OCI-M1 (cell line): ENCODE measurements at regions not wholly inside any gene's neighbourhood (a gene's known extent, or its start where the extent isn't known, plus 50 kb on each side); places are given as distances from the start of the nearest gene placed in this dataset.

ENCODE experiments used
- DNase-seq: peaks from one replicate; lab custom pipeline; 2025; lab: John Stamatoyannopoulos, UW

DNA sequence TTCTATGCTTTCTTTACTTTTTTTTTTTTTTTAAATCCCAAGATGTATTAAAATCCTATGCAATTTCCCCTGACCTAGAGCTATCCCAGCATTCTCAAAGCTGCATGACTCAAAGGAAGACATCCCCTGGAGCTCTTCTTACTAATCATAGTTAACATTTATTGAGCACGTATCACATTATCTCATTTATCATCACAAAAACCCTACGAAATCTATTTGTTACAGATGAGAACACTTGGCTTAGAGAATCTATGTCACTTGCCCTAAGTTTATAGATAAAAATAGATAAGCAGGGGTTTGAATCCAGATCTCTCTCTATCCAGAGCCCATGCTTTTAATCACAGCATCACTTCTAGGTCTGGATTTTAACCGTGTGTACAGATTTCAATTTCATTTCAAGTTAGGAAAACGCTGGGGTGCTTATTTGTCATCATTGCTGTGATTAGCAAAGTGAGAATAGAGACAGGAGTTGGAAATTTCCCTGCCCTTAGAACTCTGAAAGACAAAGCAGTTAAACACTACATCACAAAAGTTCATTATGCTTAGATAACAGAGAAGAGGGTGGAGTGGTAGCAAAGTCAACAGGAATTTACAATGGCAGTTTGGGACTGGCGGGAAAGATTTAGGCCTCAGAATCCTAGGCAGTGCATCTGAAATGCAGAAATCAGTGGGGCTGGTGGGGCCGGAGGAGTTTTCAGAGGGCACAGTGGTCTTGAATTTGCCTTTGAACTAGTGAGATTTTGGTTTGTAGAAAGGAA, 177.7 kb upstream of the FRMD6 start:
- no peak for DNase-seq

DNA sequence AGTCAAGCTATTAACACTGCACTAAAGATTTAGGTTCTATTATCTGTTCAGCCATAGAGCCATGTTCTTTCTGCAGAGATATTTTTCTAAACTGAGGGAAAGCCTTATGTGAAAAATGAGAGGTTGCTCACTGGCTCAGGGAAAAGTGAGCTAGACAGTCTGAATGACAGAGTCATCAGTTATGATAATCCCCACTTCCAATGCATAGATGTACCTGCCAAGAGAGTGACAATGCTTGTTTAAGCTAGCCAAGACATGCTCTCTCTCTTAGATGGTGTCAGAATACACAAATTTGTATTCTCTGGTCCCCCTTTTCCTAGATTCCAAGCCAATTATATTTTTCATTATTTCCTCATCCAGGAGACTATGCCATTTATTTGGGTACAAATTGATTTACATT, 176.9 kb upstream of the FRMD6 start:
- no peak for DNase-seq

DNA sequence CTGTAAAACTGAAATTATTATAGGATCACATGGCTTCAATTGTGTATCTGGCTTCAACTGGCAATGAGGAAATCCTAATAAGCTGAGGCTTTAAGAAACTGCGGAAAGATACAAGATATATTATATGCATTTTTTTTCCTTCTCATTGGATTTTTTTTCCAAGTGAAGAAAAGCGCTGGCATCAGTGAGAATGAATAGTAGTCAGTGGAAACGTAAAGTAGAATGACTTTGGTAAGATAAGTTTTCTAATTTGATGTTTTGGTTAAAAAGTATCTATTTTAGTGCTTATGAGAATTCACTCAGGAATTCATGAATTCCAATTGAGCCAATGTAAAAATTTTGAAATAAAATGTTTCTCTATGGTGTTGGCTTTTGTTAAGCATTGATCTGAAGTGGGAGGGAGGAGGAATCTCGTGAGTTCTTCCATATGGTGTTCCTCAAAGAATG, 173.5 kb upstream of the FRMD6 start:
- no peak for DNase-seq

DNA sequence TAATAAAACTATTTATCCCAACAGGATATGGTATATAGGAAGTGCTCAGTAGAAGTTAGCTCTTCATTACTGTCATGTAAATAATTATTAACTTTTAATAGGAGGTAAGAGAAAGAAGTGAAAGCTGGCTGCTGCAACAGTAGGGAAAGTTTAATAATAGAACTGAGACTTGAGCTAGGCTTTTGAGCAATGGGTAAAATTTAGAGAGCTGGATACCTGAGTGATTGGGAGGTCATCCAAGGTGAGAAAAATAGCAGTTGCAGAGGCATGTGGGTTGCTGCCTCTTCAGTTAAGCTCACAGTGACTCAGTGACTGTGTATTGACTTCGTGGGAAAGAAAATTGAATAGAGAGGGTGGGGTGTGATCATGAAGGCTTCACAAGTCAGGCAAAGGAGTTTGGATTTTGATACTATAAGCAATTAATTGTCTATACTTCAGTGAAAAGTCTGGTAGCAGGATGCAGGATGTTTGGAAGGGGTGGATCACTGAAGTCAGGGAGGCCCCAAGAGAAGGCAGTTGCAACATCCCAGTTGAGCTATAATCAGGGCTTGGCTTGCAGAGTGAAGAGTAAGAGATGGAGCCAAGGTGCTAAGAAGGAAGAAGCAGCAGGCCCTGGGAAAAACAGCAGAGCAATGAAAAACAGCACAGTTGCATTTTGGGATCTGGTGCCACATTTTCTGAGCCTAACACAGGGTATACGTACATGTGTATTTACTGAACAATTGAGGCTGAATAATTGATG, 172.0 kb upstream of the FRMD6 start:
- no peak for DNase-seq

DNA sequence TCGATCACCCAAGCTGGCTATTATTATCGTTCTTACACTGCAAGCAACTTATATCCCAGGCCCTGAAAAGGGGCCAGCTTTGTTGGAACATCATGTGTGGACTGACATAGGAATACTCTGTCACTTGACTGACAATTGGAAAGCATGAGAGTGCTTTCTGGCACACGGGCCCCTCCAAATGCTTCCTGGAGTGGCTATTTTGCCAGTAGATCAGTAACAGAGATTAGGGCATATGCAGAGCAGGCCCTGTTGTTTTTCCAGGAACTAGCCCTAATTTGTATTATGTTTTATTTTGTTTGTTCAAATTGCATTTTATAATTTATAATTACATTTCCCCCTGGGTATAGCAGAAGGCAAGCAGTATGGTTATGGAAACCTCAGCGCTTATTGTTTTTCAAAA, 170.1 kb upstream of the FRMD6 start:
- DNase-seq, result no peak

DNA sequence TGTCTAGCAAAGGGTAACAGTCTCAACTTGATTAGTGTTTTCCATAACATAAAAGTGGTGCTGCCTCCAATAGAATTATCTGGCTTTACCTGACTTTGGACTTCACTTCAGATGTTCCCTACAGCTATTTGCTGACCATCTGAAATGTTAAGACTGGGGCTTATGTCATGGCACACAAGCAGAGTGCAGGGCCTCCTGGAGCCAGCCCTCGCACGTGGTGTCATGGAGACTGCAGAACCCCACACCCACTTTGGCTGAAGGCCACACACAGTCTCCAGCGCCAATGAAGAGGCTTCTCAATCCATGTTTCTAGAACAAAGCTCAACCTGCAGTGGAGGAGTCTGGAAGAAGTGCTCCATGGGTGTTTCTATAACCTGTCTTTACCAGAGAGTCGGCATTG, 169.6 kb upstream of the FRMD6 start:
- DNase-seq, result no peak

DNA sequence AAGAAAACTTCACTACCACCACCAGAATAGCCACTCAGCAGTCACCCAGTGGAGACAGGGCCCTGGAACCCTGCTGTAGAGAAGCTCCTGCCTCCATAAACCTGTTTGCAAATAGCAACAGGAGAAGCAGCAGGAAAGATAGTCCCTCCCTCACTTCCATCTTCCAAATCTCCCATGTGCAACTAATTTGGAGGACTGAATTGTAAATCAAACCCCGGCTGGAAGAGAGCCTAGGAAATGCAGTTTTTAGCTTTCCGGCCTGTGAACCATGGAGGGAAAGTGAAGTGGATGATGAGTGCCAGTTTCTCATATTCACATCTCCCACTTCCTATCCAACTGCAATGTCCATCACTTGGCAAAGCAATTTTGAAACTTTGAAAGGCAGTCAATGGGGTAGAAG, 167.2 kb upstream of the FRMD6 start:
- no peak for DNase-seq

DNA sequence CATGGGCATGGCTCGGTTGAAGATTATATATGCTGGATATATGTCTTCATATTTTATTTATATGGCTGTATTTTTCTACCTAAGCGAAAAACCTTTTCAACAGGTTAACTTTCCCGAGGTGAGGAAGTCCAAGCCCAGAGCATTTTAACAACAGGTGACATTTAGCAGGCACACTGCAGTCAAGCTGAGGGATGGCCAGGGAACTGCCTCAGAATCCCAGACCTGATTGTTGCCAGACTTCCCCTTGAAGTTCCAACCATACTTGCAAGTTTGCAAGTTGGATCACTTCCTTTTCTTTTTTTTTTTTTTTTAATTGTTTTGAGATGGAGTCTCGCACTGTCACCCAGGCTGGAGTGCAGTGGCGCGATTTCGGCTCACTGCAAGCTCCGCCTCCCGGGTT, 166.0 kb upstream of the FRMD6 start:
- DNase-seq, result no peak

DNA sequence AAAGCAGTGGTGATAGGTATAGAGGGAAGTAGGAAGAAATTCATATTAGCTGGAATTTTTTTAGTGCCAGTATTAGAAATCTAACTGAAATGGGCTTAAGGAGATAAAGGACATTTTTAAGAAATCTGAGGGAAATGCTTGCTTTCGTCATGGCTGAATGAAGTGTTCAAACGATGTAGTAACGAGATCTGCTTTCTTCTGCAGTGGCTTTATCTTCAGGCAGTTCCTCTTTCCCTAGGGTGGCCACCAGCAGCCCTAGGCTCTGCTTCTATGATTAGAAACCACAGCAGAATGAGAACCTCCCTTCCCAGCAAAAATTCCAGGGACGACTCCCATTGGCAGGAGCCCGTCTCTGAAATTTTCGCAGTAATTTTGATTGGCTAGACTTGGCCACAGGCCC, 163.9 kb upstream of the FRMD6 start:
- DNase-seq, result peak; percentile 56

DNA sequence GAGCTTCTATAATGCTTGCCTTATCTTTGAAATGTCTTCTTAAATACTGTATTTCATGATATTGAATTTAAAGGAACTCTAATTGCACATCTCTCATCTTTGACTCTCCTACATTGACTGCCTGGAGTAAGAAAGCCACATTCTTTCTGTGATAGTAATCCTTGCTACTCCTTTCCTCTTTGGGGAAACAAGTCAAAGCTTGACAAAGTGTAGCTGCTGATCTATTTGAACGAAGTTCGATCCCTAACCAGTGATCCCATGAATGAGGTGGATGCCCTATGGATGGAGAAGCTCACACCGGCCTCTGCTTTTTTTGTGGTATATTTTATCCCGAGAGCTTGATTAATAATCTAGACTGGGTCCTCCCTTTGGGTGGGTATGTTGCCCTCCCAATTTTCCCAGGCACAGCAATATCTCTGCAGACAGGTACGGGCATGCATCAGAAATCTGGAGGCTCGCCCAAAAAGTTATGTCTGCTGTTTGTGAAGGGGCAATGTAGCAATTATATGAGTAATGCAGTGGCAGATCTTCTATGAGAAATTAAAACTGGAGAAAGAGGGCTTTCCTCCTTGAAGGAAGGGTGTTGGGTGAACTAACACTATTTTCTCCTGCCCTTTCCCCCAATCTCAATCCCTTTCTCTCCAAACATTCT, 163.0 kb upstream of the FRMD6 start:
- no peak for DNase-seq

DNA sequence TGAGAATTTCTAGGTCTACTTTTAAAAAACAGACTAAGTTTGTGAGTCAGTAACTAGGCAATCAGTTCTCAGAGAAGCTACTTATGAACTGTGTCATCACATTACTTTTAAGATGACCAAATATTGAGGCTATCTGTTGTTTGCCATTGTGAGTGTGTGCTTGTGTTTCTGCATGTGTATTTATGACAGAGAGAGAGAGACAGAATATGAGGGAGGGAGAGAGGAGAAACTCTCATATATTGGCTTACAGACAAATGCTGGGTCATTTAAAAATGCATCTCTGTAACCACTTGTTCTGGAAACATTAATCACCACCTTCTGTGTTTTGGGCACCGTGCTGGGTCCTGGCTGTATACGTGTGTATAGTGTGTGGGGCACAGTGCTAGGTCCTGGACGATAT, 161.5 kb upstream of the FRMD6 start:
- DNase-seq, result no peak

DNA sequence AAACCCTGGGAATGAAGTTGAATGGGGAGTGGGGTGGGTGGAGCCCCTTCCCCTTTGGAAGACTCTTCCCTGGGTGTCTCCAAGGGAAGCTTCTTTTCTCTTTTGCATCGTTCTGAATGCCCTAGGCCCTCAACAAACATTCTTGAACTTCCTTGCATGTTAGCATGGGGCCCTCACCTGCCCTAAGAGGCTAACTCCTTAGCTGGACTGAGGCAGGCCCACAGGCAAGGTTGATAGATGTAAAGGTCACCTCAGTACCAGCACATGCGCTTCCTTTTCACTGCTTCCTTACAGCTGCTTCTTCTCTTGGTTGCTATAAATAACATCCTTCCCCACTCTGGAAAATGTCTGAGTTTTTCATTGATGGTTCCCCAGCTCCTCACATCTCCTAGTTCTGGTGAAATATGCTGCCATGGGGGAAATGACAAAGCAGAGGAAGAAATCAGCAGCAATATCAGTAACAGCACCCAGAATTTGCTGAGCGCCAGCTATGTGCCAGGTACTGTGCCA, 160.6 kb upstream of the FRMD6 start:
- DNase-seq, result no peak

DNA sequence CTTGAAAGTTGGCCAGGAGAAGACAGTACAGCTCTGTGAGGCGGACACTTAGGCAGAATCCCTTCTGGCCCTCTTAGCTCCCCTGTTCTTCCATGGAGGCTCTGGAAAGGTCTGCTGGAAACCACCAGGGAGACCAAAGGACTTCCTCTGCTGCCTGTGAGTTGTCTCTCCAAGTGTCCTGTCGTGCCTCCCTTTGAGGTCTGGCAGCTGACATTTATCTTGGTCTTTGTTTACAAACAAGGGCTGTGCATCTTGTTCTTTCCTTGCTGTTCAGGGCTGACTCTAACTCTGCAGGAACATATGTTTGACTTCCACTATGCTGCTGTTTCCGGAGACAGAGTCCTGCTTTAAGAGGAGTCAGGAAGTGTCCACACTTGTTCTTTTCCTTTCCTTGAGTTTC, 159.9 kb upstream of the FRMD6 start:
- no peak for DNase-seq

DNA sequence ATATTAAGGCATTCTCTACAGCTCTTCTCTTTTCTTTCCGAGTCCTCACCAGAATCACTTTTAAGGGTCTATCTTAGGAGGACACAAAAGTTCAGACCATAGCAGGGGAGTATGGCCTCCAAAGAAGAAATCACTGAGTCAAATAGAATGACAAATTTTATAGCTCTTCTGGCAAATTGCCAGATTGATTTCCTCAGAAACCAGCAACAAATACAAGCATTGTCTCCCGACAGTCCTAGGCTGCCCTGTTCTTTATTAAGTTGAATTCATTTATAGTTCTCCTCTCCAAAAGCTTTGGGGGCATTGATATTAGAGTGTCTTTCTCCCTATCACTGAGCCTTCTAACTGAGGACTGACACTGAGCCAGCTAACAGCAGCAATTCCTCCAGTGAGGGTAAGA, 156.4 kb upstream of the FRMD6 start:
- no peak for DNase-seq

DNA sequence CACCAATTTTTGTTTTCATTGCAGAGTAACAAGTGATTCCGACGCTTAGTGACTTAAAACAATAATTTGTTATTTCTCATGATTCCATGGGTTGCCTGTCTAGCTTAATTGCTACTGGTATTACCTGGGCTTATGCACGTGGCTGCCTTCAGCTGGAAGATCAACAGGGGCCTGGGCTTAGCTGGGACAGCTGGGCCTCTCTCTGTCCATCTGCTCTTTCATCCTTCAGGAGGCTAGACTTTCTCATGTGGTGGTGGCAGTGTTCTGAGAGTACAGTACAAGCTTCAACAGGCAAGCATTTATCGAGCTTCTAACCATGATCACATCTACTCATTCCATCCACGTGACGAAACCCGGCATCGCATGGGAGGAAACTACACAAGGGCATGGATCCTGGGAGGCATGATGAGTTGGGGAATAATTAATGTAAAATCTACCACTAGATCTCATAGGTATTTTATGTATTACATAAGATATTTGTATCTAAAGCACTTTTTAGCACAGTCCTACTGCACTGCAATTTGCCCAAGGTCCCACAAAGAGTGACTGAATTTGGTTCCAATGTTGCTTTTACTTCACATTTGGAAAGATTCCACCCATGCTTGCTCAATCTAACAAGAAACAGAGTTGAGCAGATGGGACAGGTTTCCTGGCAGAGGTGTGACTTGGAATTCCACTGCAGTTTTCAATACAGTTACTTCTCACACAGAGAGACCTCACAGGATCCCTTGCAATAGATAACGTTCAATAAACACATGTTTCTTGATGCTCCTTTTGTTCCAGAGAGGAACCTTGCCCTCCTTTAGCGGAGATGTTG, 153.1 kb upstream of the FRMD6 start:
- no peak for DNase-seq

DNA sequence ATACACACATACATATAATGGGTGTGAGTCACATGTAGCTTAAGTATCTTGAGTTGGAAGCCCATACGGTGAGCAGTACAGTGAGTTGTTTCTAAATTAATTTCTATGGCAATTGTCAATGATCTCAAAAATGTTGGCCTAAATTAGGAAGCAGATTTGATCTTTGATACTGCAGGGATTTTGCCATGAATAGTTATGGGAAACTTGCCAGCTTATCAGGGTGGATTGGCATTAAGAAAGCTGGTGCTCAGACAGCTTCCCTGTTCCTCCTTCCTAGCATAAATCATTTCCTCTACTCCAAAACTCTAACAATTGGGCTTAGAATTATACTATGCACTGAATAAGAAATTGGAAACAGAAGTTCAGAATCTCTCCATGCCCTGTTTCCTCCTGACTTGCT, 150.9 kb upstream of the FRMD6 start:
- no peak for DNase-seq

DNA sequence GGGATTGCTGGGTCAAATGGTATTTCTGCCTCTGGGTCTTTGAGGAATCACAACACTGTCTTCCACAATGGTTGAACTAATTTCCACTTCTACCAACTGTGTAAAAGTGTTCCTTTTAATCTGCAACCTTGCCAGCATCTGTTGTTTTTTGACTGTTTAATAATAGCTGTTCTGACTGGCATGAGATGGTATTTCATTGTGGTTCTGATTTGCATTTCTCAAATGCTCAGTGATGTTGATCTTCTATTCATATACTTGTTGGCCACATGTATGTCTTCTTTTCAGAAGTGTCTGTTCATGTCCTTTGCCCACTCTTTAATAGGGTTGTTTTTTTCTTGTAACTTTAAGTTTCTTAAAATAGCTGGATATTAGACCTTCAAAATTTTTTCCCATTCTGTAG, 150.0 kb upstream of the FRMD6 start:
- DNase-seq, result no peak

DNA sequence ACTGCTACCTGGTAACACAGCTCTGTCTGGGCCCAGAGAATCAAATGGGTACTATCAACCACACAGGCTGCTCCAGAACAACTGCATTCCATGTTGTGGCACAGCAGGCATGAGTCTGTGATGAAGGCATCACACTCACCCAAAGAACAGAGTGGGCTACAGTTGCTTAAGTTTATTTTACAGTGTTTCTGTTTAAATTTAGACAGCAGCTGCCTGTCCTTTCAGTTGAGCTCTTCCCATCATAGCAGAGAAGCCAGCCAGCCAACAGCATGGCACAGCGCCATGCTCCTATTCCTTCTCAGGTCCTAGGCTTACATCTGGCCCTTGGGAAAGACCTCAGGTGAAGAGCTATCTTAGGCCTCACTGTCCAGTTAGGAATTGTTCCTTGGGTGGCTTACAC, 147.0 kb upstream of the FRMD6 start:
- no peak for DNase-seq

DNA sequence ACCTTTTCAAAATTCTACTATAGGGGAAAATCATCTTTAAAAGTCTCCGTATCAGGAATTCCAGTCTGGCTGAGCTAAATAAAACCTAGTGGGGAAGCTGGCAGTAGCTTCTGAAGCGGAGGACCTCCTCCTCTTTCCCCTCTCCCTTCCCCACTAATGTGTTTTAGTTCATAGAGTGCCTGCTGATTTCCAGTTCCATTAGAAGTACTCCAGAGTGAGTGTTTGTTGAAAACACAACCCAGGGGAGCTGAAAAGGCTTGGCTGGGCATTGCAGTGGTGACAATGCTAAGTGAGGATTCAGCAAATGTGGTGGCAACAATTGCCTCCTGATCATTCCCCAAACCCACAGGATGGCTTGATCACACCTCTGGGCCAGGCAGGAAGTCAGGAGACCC, 144.2 kb upstream of the FRMD6 start:
- no peak for DNase-seq

DNA sequence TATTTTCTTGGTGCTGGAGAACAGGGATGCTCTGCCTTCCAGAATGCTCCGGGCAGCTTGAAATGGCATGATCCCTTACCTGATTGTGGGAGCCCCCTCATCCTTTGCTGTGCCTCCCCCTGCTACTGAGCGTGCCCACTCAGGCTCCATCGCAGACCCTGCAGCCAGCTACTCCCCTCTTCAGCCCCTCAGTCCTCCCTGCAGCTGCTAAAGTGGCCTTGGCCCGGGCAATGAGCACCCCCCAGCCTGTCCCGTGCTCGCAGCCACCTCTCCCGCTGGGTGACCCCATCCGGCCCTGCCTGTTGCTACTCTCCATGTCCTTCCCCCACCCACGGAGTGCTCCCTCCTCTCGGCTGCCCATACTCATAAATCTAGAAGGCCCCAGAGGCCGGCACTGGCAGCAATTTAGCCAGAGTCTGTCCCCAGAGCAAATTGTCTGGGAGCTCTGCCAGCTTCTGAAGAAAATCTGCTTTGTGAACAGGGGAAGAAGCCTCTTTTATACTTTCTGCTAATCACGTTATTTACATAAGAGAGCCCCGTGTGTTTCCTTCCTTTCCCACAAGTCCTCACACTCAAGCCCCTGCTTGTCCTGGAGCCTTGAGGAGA, 143.7 kb upstream of the FRMD6 start:
- no peak for DNase-seq

DNA sequence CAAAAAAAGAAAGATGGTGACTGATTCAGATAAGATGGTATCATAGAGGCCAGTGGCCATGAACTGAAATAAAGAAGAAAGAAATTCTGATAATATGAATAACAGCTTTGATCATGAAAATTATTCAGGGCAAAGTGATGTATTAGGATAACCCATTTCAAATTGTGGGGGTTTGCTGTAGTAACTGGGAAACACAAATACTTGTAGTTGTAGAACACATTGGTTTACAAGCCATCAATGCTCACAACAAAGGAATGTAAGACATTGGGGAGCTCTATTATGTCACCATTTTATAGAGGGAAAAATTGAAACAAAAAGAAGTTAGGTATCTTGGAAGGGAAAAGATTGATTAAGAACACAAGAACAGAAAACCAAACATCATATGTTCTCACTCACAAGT, 140.4 kb upstream of the FRMD6 start:
- no peak for DNase-seq

DNA sequence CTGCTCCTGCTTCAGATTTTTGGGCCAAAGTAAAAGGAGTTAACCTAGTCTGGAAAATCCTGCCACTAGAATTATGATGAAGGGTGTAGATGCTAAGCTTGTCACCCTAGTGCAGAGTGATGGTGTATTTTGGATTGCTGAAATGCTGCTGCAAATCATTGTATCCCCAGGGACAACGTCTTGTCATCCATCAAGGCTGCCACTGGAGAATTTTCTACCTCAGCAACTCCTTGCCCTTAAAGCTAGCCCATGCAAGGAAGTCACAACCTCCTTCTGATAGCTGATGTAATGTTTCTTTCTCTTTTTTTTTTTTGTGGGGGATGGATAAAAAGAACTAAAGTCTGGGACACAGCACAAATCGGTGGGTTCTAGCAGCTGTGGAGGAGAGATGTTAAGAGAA, 139.4 kb upstream of the FRMD6 start:
- no peak for DNase-seq
